ENCODE measurements at regions not wholly inside any gene's neighbourhood (a gene's known extent, or its start where the extent isn't known, plus 50 kb on each side); places are given as distances from the start of the nearest gene placed in this dataset.

DNA sequence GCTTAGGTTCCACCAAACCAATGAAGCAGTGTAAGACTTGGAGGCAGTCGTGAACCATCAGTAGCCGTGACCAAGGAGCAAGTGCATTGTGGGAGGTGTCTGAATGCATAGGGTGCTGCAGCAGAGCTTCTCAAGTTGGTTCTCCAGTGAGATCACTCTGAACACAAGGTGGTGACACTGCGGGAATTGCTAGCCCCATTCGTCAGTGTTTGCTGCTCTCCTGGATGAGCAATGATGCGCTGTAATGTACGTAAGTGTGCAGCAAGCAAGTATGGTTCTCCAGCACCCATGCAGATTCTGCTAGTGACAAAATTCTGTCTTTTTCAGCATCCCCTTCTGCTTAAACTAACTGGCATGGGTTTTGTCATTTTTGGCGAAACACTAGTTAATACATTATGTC lies 97.6 kb upstream of the HTR2A start:
- no peak for TF ChIP-seq POLR2A (IDR thresholded peaks at IDR 0.05)
- TF ChIP-seq, protein P1, sequence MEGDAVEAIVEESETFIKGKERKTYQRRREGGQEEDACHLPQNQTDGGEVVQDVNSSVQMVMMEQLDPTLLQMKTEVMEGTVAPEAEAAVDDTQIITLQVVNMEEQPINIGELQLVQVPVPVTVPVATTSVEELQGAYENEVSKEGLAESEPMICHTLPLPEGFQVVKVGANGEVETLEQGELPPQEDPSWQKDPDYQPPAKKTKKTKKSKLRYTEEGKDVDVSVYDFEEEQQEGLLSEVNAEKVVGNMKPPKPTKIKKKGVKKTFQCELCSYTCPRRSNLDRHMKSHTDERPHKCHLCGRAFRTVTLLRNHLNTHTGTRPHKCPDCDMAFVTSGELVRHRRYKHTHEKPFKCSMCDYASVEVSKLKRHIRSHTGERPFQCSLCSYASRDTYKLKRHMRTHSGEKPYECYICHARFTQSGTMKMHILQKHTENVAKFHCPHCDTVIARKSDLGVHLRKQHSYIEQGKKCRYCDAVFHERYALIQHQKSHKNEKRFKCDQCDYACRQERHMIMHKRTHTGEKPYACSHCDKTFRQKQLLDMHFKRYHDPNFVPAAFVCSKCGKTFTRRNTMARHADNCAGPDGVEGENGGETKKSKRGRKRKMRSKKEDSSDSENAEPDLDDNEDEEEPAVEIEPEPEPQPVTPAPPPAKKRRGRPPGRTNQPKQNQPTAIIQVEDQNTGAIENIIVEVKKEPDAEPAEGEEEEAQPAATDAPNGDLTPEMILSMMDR (IDR thresholded peaks at IDR 0.05), result no peak

All from adrenal gland (tissue), 5 donors.